SKM-1 treated with dmso at 0.1 percent for 144 hours (cell line): ENCODE measurements at regions not wholly inside any gene's neighbourhood (a gene's known extent, or its start where the extent isn't known, plus 50 kb on each side); places are given as distances from the start of the nearest gene placed in this dataset.

ENCODE experiments used
- DNase-seq: peaks from one replicate; lab custom pipeline; 2025; ENCODE audit not compliant: unreplicated experiment; lab: John Stamatoyannopoulos, UW

DNA sequence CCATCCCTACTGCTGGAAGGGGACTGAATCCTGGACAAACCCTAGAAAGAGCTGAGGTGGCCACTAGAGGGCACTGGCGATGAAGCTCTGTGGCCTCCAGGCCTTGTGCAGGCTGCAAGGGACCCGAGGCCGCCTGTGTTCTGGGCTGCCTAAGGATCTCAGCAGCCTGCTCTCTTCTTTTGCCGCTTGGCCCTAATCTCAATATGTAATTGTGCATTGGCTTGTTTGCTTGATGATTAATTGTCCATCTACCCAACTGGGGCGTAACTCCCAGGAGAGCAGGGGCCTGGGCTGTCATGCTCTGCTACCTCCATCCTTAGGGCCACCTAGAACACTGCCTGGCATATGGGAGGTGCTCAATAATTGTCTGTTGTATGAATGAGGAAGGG is 73.8 kb downstream of the SYNE3 start:
- DNase-seq: peak; percentile 20

GRCh38 chr14:95442016-95442632 is 74.3 kb downstream of the SYNE3 start:
- no peak for DNase-seq

- DNase-seq: no peak
These were observed 75.5 kb downstream of the SYNE3 start for GRCh38 chr14:95440951-95441350.

GRCh38 chr14:95440496-95440895 is 76.0 kb downstream of the SYNE3 start:
- DNase-seq: no peak

GRCh38 chr14:95439881-95440280 is 76.6 kb downstream of the SYNE3 start:
- no peak for DNase-seq

- DNase-seq: no peak
These were observed 78.7 kb downstream of the SYNE3 start for GRCh38 chr14:95437715-95438114.

- no peak for DNase-seq
These were observed 80.1 kb downstream of the SYNE3 start for GRCh38 chr14:95436354-95436753.

DNA sequence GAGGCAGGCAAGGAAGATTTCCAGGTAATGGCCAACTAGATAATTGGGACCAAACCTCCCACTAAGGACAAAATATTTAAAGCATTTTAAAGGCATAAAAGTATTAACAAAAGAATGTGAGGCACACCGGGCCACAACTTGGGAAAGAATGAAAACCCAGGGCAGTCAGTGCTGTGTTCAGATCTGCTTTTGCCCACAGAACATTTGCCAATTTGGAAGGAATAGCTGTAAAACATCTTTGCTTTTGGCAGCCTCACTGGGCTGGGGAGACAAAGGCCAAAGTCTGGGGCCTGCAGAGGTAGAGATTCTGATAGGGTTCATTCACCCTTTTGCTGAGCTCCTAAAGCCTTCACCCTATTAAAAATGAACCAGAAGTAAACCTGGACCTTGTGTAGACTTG is 82.3 kb downstream of the SYNE3 start:
- no peak for DNase-seq

- no peak for DNase-seq
These were observed 83.4 kb downstream of the SYNE3 start for GRCh38 chr14:95433094-95433478.

GRCh38 chr14:95432144-95433093 is 84.0 kb downstream of the SYNE3 start:
- no peak for DNase-seq

DNA sequence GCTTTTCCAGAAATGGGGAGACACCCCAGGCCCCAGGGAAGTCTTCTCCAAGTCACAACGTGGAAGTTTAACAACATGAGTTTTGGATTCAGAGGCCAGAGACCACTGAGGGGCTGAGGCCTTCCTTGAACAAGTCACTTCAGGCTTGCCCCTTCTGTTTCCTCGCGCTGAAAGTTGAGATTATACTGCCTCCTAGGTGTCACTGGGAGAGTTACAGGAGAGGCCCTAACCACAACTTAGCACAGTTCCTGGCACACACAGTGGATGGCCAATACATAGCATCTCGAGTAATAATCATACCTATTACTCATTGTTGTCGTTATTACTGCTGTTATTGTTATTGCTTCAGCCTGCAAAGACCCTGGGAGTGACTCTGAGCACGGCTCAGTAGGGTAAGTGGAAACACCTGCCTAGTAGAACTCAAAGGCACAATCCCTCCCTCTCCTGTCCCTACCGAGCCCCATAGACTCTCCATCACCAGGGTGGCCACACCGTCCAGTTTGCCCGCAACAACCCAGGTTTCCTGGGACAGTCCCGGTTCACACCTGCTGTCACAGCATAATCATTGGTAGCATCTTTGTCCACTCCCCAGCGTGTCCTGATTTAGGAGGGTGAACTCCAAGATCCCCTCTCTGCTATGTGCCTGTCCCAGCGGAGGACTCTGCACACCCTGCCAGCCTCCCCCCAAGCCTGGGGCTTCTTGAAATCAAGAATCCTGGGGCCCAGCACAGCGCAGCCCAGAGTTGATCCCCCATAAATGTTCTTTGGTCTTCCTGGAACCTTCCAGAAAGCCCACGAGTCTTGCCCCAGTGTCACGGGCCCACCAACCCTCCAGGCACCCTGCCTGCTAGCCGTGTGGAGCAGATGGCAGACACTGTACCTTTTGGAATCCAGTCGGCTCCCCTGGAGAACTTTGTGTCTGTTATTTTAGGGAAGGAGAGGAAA is 85.0 kb downstream of the SYNE3 start:
- no peak for DNase-seq

DNA sequence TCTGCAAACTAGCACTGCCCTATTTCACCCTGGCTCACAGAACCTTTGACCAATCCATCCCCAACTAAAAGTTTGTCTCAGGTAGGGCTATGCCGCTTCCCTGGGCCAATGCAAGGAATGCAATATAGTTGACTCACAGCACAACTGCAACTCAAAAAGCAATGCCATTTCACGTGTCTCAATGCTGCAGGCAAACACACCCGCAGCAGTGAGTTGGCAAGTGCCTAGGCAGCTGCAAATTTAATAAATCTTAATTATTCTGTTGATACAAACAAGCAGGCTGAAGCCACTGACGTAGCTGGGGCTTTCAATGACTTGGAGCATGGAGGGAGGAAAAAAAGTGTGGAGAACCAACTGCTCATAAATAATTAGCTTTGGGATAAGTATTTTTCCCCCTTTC is 87.9 kb downstream of the SYNE3 start:
- DNase-seq: no peak

DNA sequence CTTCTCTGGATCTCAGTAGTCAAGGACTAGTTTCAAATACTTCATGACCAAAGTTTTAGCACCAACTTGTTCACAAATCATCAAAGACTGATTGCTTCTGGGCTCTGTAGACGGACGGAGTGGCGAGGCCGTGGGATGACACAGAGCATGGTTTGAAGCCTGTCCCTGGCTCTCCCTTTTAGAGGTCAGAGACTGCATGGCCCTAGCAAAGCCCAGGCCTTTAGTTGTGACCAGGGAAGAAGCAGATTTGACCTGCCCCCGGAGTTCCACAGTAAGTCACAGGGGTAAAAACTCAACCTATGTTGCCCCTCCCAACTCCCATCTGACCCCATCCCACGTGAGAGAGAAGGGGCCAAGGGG is 90.4 kb downstream of the SYNE3 start:
- no peak for DNase-seq

- DNase-seq: no peak
These were observed 90.9 kb downstream of the SYNE3 start for GRCh38 chr14:95425369-95426115.

GRCh38 chr14:95424529-95424928 is 91.9 kb downstream of the SYNE3 start:
- no peak for DNase-seq

- DNase-seq: no peak
These were observed 94.7 kb downstream of the SYNE3 start for GRCh38 chr14:95421741-95422140.

GRCh38 chr14:95420060-95420459 is 96.4 kb downstream of the SYNE3 start:
- no peak for DNase-seq

- no peak for DNase-seq
These were observed 96.9 kb downstream of the SYNE3 start for GRCh38 chr14:95419569-95419968.

- no peak for DNase-seq
These were observed 97.6 kb downstream of the SYNE3 start for GRCh38 chr14:95418858-95419257.

DNA sequence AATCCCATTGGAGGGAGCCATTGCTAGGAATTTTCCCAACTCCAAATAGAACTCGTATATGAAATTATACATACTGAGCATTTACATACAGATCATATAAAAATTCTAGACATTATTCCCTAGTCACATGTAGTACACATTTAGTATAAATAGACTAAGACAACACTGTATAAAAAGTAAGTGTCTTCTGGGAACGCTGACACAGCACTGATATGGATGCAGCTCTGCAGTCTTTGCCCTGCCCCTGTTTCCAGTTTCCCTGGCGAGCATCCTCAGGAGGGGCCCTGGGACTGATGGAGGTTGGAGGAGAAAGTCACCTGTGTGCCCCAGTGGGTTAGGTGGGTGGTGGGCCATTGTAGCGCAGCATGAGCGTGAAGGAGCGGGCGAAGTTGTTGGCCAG is 97.8 kb upstream of the CLMN start:
- no peak for DNase-seq

DNA sequence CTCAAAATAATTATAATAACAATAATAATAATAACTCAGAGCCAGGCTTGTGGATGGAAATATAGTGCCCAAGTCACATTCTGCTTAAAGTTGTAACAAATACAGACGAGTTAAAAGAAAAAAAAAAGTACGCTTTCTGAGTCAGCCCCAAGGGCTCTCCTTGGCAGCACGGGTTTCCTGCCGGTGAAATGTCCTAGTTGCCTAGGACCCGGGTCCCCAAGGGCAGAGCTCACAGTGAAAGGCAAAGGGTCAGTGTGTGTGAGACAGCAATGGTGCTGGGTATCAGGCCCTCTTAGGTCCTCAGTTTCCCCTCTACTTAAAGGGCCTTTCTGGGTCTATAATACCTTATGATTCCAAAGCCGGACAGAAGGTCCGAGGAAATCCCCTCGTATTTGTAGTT is 96.3 kb upstream of the CLMN start:
- no peak for DNase-seq
